H1 (cell line): ENCODE measurements at regions not wholly inside any gene's neighbourhood (a gene's known extent, or its start where the extent isn't known, plus 50 kb on each side); places are given as distances from the start of the nearest gene placed in this dataset.
"Not testable (repeated sequence)": the region's sequence is repeated elsewhere in the genome, so short reads cannot be mapped to it uniquely, and the experiment has no call there.

Experiments used
- CREB1 ChIP-seq: IDR thresholded peaks from 2 replicates; pipeline ENCODE4 v1.6.1; 2012; ENCODE audit warnings: inconsistent platforms
- EP300 ChIP-seq, 2 experiments: IDR thresholded peaks; 1 replicate in 1 of 2; 2 replicates in 1 of 2; pipeline ENCODE4 v1.6.1; 2011 to 2012; ENCODE audit warnings: low read depth in 2 of 2, low read length in 2 of 2, mild to moderate bottlenecking in 2 of 2, borderline replicate concordance in 1 of 2, inconsistent platforms in 1 of 2, moderate library complexity in 1 of 2
- EZH2 ChIP-seq: fragments of 200-600 bp; sonication (generic); IDR thresholded peaks from 2 replicates; pipeline ENCODE4 v1.7.1; 2012; ENCODE audit warnings: low read depth, mild to moderate bottlenecking, moderate library complexity, low read length, inconsistent platforms; ENCODE audit not compliant: severe bottlenecking
- HDAC2 ChIP-seq, 2 experiments: fragments of 300-600 bp in 1 of 2; sonication (generic) in 1 of 2; IDR thresholded peaks; 2 replicates each; pipeline ENCODE4 v1.6.1; 2011 to 2012; ENCODE audit warnings: low read depth in 2 of 2, low read length in 2 of 2, mild to moderate bottlenecking in 2 of 2, moderate library complexity in 2 of 2, borderline replicate concordance in 1 of 2, inconsistent platforms in 1 of 2
- JUND ChIP-seq: IDR thresholded peaks from 2 replicates; pipeline ENCODE4 v1.6.1; 2011; ENCODE audit warnings: mild to moderate bottlenecking, improper control_type of control experiment, low read length
- PHF8 ChIP-seq: fragments of 200-600 bp; sonication (generic); conservative IDR thresholded peaks from 2 replicates; pipeline ENCODE4 v1.7.1; 2012; ENCODE audit warnings: low read depth, mild to moderate bottlenecking, inconsistent platforms, low read length, moderate library complexity
- POLR2A ChIP-seq, 2 experiments: IDR thresholded peaks; 1 replicate in 1 of 2; 2 replicates in 1 of 2; pipeline ENCODE4 v1.6.1; 2011; ENCODE audit warnings: low read depth in 2 of 2, low read length in 2 of 2, mild to moderate bottlenecking in 2 of 2; ENCODE audit errors: control extremely low read depth in 1 of 2
- RFX5 ChIP-seq: IDR thresholded peaks from 2 replicates; pipeline ENCODE4 v1.6.1; 2011; ENCODE audit warnings: low read depth, low read length, improper control_type of control experiment, borderline replicate concordance
- TAF7 ChIP-seq: optimal IDR thresholded peaks from 2 replicates; pipeline ENCODE3; 2011; ENCODE audit warnings: low read depth, mild to moderate bottlenecking, inconsistent platforms, low read length, moderate library complexity, borderline replicate concordance
- TF ChIP-seq, protein P1 (sequence below): IDR thresholded peaks from 2 replicates; pipeline ENCODE4 v1.6.1; 2011; ENCODE audit warnings: low read length, improper control_type of control experiment

- not testable (repeated sequence) for TF ChIP-seq EZH2; CREB1; PHF8; RFX5; POLR2A (IDR thresholded peaks at IDR 0.05; ENCODE audit: control extremely low read depth in 1 of 2, low read depth in 2 of 2, low read length in 2 of 2); HDAC2 (IDR thresholded peaks at IDR 0.05; ENCODE audit: borderline replicate concordance in 1 of 2, low read depth in 2 of 2, low read length in 2 of 2); JUND; EP300 (IDR thresholded peaks at IDR 0.05; ENCODE audit: borderline replicate concordance in 1 of 2, low read depth in 2 of 2, low read length in 2 of 2); TAF7
- TF ChIP-seq, protein P1, sequence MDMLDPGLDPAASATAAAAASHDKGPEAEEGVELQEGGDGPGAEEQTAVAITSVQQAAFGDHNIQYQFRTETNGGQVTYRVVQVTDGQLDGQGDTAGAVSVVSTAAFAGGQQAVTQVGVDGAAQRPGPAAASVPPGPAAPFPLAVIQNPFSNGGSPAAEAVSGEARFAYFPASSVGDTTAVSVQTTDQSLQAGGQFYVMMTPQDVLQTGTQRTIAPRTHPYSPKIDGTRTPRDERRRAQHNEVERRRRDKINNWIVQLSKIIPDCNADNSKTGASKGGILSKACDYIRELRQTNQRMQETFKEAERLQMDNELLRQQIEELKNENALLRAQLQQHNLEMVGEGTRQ: not testable (repeated sequence)
These were observed 199.7 kb upstream of the MOCS1 start for GRCh38 chr6:40133981-40134380.
